SK-N-MC (cell line): ENCODE measurements at regions not wholly inside any gene's neighbourhood (a gene's known extent, or its start where the extent isn't known, plus 50 kb on each side); places are given as distances from the start of the nearest gene placed in this dataset.

Experiments used
- EZH2 ChIP-seq: fragments of 200-600 bp; sonication (generic); IDR thresholded peaks from one replicate; pipeline ENCODE4 v1.6.1; 2017; ENCODE audit warnings: antibody characterized with exemption
- FOXP2 ChIP-seq: optimal IDR thresholded peaks from 2 replicates; pipeline ENCODE3; 2011; ENCODE audit warnings: mild to moderate bottlenecking, moderate library complexity; ENCODE audit not compliant: insufficient read depth; ENCODE audit errors: extremely low read length, control extremely low read depth
- POLR2AphosphoS5 ChIP-seq: IDR thresholded peaks from 2 replicates; pipeline ENCODE4 v1.6.1; 2012; ENCODE audit warnings: mild to moderate bottlenecking, low read depth, low read length, borderline replicate concordance

DNA sequence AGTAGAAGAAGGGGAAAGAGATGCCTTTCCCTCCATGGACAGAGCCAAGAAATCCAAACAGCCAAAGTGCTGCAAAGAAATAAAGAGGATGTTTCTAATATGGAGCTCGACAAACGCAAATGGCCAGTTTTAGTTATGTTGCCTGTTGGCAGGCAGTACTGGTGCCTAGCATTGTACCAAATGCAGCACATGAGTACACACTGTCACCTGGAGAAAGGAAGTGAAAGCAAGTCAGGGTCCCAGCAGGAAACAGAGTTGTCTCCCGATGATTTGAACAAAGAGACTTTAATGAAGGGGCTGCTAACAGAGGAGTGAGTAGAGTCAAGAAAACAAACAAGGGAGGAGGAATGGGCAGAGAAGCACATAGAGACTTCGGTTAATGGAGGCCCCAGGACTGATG, 623.0 kb downstream of the BCL11A start:
- TF ChIP-seq FOXP2 (no peak), EZH2 (no peak), POLR2AphosphoS5 (no peak)
